HEK293 (cell line): ENCODE measurements at regions not wholly inside any gene's neighbourhood (a gene's known extent, or its start where the extent isn't known, plus 50 kb on each side); places are given as distances from the start of the nearest gene placed in this dataset.

Experiments
- CTCF ChIA-PET: fragments of 350-600 bp; formaldehyde crosslinking; extraction: SDS; loops from one replicate; lab custom pipeline; 2021; ENCODE audit warnings: antibody characterized with exemption; lab: Yijun Ruan, JAX
- POLR2A ChIA-PET: fragments of 300-600 bp; formaldehyde crosslinking; extraction: SDS; loops from one replicate; lab custom pipeline; 2020; ENCODE audit warnings: antibody characterized with exemption, inconsistent platforms; lab: Yijun Ruan, JAX
- H3K27ac ChIP-seq: fragments of 200-500 bp; sonication (Bioruptor generic); 2 replicates; pipeline ENCODE4 v1.5.1; 2014; ENCODE audit warnings: low read depth, low read length, control low read depth, inconsistent platforms; ENCODE audit errors: extremely low read depth
- H3K36me3 ChIP-seq, 2 experiments: fragments of 200-500 bp in 1 of 2; sonication (Bioruptor generic) in 1 of 2; 1 replicate in 1 of 2; 2 replicates in 1 of 2; pipeline ENCODE4 v1.5.1; 2014 to 2017; ENCODE audit warnings: inconsistent platforms in 2 of 2, low read length in 2 of 2; ENCODE audit not compliant: control insufficient read depth in 2 of 2, insufficient read depth in 1 of 2
- H3K4me1 ChIP-seq: fragments of 200-500 bp; sonication (Bioruptor generic); 2 replicates; pipeline ENCODE4 v1.5.1; 2014; ENCODE audit warnings: mild to moderate bottlenecking, low read length, inconsistent platforms; ENCODE audit not compliant: control insufficient read depth, insufficient read depth
- H3K4me3 ChIP-seq: 2 replicates; pipeline ENCODE4 v1.5.1; 2011; ENCODE audit warnings: low read depth, mild to moderate bottlenecking, control low read depth, low read length, moderate library complexity
- H3K9me3 ChIP-seq: fragments of 200-500 bp; sonication (Bioruptor generic); 2 replicates; pipeline ENCODE4 v1.5.1; 2014; ENCODE audit warnings: low read depth, low read length, inconsistent platforms; ENCODE audit not compliant: control insufficient read depth, insufficient read depth
- AEBP2 ChIP-seq: fragments of 450-650 bp; formaldehyde crosslinking; IDR thresholded peaks from 2 replicates; pipeline ENCODE4 v1.5.1; 2016; ENCODE audit warnings: missing biosample characterization, missing genetic modification characterization, borderline replicate concordance
- KLF10 ChIP-seq: fragments of 450-650 bp; IDR thresholded peaks from 2 replicates; pipeline ENCODE4 v1.5.1; 2018; ENCODE audit warnings: missing biosample characterization, mild to moderate bottlenecking, missing genetic modification characterization
- MYNN ChIP-seq: fragments of 450-650 bp; formaldehyde crosslinking; IDR thresholded peaks from 2 replicates; pipeline ENCODE4 v1.5.1; 2016; ENCODE audit warnings: missing biosample characterization, missing genetic modification characterization, borderline replicate concordance
- MZF1 ChIP-seq: fragments of 450-650 bp; formaldehyde crosslinking; IDR thresholded peaks from 2 replicates; pipeline ENCODE4 v1.5.1; 2017; ENCODE audit warnings: missing biosample characterization, missing genetic modification characterization, borderline replicate concordance
- PRDM1 ChIP-seq: fragments of 450-650 bp; formaldehyde crosslinking; IDR thresholded peaks from 2 replicates; pipeline ENCODE4; 2016; ENCODE audit warnings: missing biosample characterization, missing genetic modification characterization
- REST ChIP-seq: fragments of 450-650 bp; formaldehyde crosslinking; IDR thresholded peaks from 2 replicates; pipeline ENCODE4 v1.5.1; 2016; ENCODE audit warnings: missing biosample characterization, missing genetic modification characterization
- SCRT1 ChIP-seq: fragments of 450-650 bp; formaldehyde crosslinking; IDR thresholded peaks from 2 replicates; pipeline ENCODE4 v1.5.1; 2016; ENCODE audit warnings: missing biosample characterization, missing genetic modification characterization, borderline replicate concordance
- TCF7L2 ChIP-seq: IDR thresholded peaks from 2 replicates; pipeline ENCODE4 v1.6.1; 2011; ENCODE audit warnings: low read depth, mild to moderate bottlenecking, inconsistent platforms, low read length, moderate library complexity, borderline replicate concordance
- YY1 ChIP-seq: fragments of 450-650 bp; formaldehyde crosslinking; IDR thresholded peaks from 2 replicates; pipeline ENCODE4 v1.5.1; 2018; ENCODE audit warnings: missing biosample characterization, missing genetic modification characterization
- ZEB2 ChIP-seq: fragments of 450-650 bp; formaldehyde crosslinking; IDR thresholded peaks from 2 replicates; pipeline ENCODE4 v1.5.1; 2016; ENCODE audit warnings: missing biosample characterization, missing genetic modification characterization
- ZFP41 ChIP-seq: fragments of 450-650 bp; formaldehyde crosslinking; IDR thresholded peaks from 2 replicates; pipeline ENCODE4 v1.5.1; 2016; ENCODE audit warnings: missing biosample characterization, missing genetic modification characterization, borderline replicate concordance
- ZNF133 ChIP-seq: fragments of 450-650 bp; formaldehyde crosslinking; IDR thresholded peaks from 2 replicates; pipeline ENCODE4 v1.5.1; 2016; ENCODE audit warnings: missing biosample characterization, missing genetic modification characterization
- ZNF239 ChIP-seq: fragments of 450-650 bp; formaldehyde crosslinking; IDR thresholded peaks from 2 replicates; pipeline ENCODE4 v1.5.1; 2016; ENCODE audit warnings: missing biosample characterization, missing genetic modification characterization
- ZNF354C ChIP-seq: fragments of 450-650 bp; formaldehyde crosslinking; IDR thresholded peaks from 2 replicates; pipeline ENCODE4 v1.5.1; 2016; ENCODE audit warnings: missing biosample characterization, missing genetic modification characterization, low read depth, borderline replicate concordance
- ZNF366 ChIP-seq: fragments of 450-650 bp; formaldehyde crosslinking; conservative IDR thresholded peaks from 2 replicates; pipeline ENCODE4 v1.5.1; 2016; ENCODE audit warnings: missing biosample characterization, missing genetic modification characterization
- ZNF404 ChIP-seq: fragments of 450-650 bp; formaldehyde crosslinking; IDR thresholded peaks from 2 replicates; pipeline ENCODE4 v1.5.1; 2017; ENCODE audit warnings: missing biosample characterization, missing genetic modification characterization
- ZNF510 ChIP-seq: fragments of 450-650 bp; formaldehyde crosslinking; IDR thresholded peaks from 2 replicates; pipeline ENCODE4 v1.5.1; 2018; ENCODE audit warnings: mild to moderate bottlenecking, missing genetic modification characterization, missing biosample characterization; ENCODE audit not compliant: insufficient replicate concordance
- ZNF621 ChIP-seq: fragments of 450-650 bp; formaldehyde crosslinking; IDR thresholded peaks from 2 replicates; pipeline ENCODE4 v1.5.1; 2017; ENCODE audit warnings: missing biosample characterization, missing genetic modification characterization
- ZNF624 ChIP-seq: fragments of 450-650 bp; formaldehyde crosslinking; IDR thresholded peaks from 2 replicates; pipeline ENCODE4 v1.5.1; 2017; ENCODE audit warnings: missing biosample characterization, missing genetic modification characterization
- ZNF626 ChIP-seq: fragments of 450-650 bp; sonication (Bioruptor Pico); formaldehyde crosslinking; IDR thresholded peaks from 2 replicates; pipeline ENCODE4 v1.5.1; 2018; ENCODE audit warnings: missing biosample characterization, missing genetic modification characterization, inconsistent platforms
- ZNF654 ChIP-seq: fragments of 450-650 bp; formaldehyde crosslinking; IDR thresholded peaks from 2 replicates; pipeline ENCODE4 v1.5.1; 2016; ENCODE audit warnings: low read depth, missing biosample characterization, missing genetic modification characterization
- ZNF660 ChIP-seq: fragments of 450-650 bp; IDR thresholded peaks from 2 replicates; pipeline ENCODE4 v1.5.1; 2018; ENCODE audit warnings: missing biosample characterization, mild to moderate bottlenecking, missing genetic modification characterization
- ZNF76 ChIP-seq: fragments of 450-650 bp; formaldehyde crosslinking; IDR thresholded peaks from 2 replicates; pipeline ENCODE4; 2016; ENCODE audit warnings: low read depth, missing biosample characterization, missing genetic modification characterization, borderline replicate concordance
- ZNF791 ChIP-seq: fragments of 450-650 bp; formaldehyde crosslinking; IDR thresholded peaks from 2 replicates; pipeline ENCODE4 v1.5.1; 2016; ENCODE audit warnings: missing biosample characterization, missing genetic modification characterization
- TF ChIP-seq, protein P1 (sequence below): fragments of 450-650 bp; formaldehyde crosslinking; IDR thresholded peaks from 2 replicates; pipeline ENCODE4 v1.5.1; 2017; ENCODE audit warnings: missing biosample characterization, missing genetic modification characterization
- TF ChIP-seq, protein P2 (sequence below): fragments of 450-650 bp; formaldehyde crosslinking; IDR thresholded peaks from 2 replicates; pipeline ENCODE4 v1.5.0; 2017; ENCODE audit warnings: missing biosample characterization, missing genetic modification characterization, borderline replicate concordance

- H3K4me3 ChIP-seq, result no peak overlapping the region
- no peaks in the 10 kb centered on the region for H3K9me3 ChIP-seq
- no peak overlapping the region for H3K27ac ChIP-seq
- no peak for TF ChIP-seq ZNF654
- TF ChIP-seq ZFP41 (tag by site-specific recombination), result no peak
- TF ChIP-seq ZNF626 (tag by site-specific recombination), result no peak
- no peak for TF ChIP-seq KLF10 (tag by site-specific recombination)
- TF ChIP-seq REST (tag by site-specific recombination), result no peak
- no peak for TF ChIP-seq ZNF791 (tag by site-specific recombination)
- TF ChIP-seq MYNN (tag by site-specific recombination), result no peak
- TF ChIP-seq ZNF660 (tag by site-specific recombination), result no peak
- no peak for TF ChIP-seq ZNF624 (tag by site-specific recombination)
- no peak for TF ChIP-seq TCF7L2
- TF ChIP-seq ZNF354C, result no peak
- no peak for TF ChIP-seq ZNF404 (tag by site-specific recombination)
- ChIA-PET POLR2A (no interaction called here), CTCF (no interaction called here)
- no peaks in the 10 kb centered on the region for H3K36me3 ChIP-seq
- H3K4me1 ChIP-seq, result no peaks in the 10 kb centered on the region
Measured at GRCh38 chr5:171538681-171539080, 119.2 kb downstream of the FGF18 start.

DNA sequence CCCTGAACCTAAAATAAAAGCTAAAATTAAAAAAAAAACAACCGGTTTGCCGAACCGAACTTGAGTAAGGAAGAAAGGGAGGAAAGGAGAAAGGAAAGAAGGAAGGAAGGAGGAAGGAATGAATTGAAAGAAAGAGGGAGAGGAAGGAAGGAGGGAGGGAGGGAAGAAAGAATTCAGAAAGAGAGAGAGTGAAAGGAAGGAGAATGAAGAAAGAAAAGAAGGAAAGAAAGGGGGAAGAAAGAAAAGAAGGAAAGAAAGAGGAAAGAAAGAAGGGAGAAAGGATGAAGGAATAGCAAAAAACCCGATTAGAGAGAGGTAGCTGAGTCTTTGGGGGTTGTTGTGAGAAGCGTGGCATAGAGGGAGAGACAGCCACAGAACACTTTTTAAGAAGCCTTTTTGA is 121.4 kb downstream of the FGF18 start:
- no peaks in the 10 kb centered on the region for H3K36me3 ChIP-seq
- H3K27ac ChIP-seq, result no peak overlapping the region
- POLR2A ChIA-PET, result no interaction called here
- TF ChIP-seq PRDM1 (peak; percentile 81), SCRT1 (tag by site-specific recombination) (no peak), ZNF621 (tag by site-specific recombination) (no peak), ZNF366 (tag by site-specific recombination) (peak; percentile 87)
- CTCF ChIA-PET, result interaction anchor here (0.5 kb wide), 1 partner anchor 15 kb away, joined by 3 read pairs; no protein-coding TSS in a partner anchor
- no peak overlapping the region for H3K4me3 ChIP-seq
- H3K9me3 ChIP-seq, result no peaks in the 10 kb centered on the region
- no peaks in the 10 kb centered on the region for H3K4me1 ChIP-seq

DNA sequence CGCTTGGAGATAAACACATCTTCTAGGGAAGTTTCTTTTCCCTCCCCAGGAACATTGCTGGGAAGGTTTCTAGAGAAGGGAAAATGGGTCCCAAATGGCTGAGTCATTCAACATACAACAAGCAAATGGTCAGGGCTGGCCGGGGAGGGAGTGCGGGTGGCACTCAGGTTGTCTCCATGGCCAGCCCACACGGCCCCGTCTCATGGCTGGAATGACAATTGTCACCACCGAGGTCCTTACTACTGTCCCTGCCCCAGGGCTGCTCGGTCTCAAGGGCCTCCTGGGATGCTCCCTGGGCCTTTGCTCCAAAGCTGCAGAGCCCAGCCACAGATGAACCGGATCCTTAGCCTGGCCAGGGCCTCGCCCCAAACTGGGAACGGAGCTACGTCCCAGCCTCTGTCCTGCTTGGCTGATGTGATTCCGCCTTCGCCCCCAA is 121.9 kb downstream of the FGF18 start:
- no peaks in the 10 kb centered on the region for H3K4me1 ChIP-seq
- H3K4me3 ChIP-seq, result no peak overlapping the region
- H3K27ac ChIP-seq, result no peak overlapping the region
- H3K9me3 ChIP-seq, result no peaks in the 10 kb centered on the region
- no peaks in the 10 kb centered on the region for H3K36me3 ChIP-seq
- ChIA-PET POLR2A (no interaction called here), CTCF (no interaction called here)
- TF ChIP-seq ZEB2 (tag by site-specific recombination), result no peak
- no peak for TF ChIP-seq ZNF510
- no peak for TF ChIP-seq YY1 (tag by site-specific recombination)
- TF ChIP-seq AEBP2 (tag by site-specific recombination), result no peak
- no peak for TF ChIP-seq ZNF133 (tag by site-specific recombination)
- no peak for TF ChIP-seq ZNF239 (tag by site-specific recombination)
- TF ChIP-seq MZF1 (tag by site-specific recombination), result no peak
- TF ChIP-seq, protein P1, sequence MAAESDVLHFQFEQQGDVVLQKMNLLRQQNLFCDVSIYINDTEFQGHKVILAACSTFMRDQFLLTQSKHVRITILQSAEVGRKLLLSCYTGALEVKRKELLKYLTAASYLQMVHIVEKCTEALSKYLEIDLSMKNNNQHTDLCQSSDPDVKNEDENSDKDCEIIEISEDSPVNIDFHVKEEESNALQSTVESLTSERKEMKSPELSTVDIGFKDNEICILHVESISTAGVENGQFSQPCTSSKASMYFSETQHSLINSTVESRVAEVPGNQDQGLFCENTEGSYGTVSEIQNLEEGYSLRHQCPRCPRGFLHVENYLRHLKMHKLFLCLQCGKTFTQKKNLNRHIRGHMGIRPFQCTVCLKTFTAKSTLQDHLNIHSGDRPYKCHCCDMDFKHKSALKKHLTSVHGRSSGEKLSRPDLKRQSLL, result no peak
- TF ChIP-seq, protein P2, sequence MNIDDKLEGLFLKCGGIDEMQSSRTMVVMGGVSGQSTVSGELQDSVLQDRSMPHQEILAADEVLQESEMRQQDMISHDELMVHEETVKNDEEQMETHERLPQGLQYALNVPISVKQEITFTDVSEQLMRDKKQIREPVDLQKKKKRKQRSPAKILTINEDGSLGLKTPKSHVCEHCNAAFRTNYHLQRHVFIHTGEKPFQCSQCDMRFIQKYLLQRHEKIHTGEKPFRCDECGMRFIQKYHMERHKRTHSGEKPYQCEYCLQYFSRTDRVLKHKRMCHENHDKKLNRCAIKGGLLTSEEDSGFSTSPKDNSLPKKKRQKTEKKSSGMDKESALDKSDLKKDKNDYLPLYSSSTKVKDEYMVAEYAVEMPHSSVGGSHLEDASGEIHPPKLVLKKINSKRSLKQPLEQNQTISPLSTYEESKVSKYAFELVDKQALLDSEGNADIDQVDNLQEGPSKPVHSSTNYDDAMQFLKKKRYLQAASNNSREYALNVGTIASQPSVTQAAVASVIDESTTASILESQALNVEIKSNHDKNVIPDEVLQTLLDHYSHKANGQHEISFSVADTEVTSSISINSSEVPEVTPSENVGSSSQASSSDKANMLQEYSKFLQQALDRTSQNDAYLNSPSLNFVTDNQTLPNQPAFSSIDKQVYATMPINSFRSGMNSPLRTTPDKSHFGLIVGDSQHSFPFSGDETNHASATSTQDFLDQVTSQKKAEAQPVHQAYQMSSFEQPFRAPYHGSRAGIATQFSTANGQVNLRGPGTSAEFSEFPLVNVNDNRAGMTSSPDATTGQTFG (tag by site-specific recombination), result no peak
- no peak for TF ChIP-seq ZNF76 (tag by site-specific recombination)
